Stimulated activated CD4-positive, alpha-beta T cell treated with anti-CD3 and anti-CD28 coated beads, Interleukin-1b, Interleukin-23, amount 100 ng/mL, for 48 hours (primary cell): ENCODE measurements at regions not wholly inside any gene's neighbourhood (a gene's known extent, or its start where the extent isn't known, plus 50 kb on each side); places are given as distances from the start of the nearest gene placed in this dataset.

Experiments used
- DNase-seq: peaks from one replicate; pipeline ENCODE4 v3.0.0-alpha.2; 2020

GRCh38 chr10:120960725-120961124 lies 109.6 kb downstream of the WDR11 start:
- no peak for DNase-seq

DNA sequence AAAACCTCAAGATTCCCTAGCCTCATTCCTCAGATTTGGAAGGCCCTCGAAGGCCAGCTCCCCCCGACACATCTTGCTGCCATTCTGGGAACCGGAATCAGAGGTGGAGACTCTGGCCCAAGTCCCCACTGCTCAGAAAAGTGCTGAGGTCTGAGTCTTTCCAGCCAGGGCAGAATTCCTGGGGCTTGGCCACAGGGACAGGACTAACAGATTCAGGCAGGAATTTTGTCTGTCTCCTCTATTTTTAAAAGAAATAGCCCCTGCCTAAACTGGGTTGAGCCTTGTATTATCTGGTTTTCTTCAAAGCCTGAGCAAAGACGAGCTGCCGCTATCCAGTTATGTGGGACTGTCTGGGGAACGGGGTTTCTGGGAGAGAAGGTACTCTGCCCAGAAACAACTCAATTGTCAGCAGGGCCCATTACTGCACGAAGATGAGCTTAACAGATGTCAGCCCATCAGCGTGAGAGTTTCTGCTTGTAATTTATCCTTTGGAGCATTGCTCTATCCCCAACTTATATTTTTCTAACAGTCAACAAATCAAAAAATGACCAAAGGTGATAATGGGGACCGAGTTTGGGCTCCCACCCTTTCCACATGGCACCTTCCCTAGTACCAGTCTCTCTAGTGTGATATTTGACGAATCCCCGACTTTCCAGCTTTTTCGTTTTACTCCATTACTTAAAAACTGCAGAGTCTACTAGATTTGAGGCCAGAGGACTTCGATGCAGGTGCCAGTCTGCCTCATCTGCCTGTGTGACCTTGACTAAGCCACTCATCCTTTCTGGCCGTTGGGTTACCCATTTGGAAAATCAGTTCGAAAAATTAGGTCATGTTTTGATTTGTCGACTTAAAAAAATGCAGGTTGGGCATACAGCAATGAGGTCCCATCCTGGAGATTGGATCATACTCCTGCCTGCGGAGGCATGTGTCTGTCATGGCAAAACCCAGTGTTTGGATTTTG lies 110.9 kb downstream of the WDR11 start:
- DNase-seq = no peak

DNA sequence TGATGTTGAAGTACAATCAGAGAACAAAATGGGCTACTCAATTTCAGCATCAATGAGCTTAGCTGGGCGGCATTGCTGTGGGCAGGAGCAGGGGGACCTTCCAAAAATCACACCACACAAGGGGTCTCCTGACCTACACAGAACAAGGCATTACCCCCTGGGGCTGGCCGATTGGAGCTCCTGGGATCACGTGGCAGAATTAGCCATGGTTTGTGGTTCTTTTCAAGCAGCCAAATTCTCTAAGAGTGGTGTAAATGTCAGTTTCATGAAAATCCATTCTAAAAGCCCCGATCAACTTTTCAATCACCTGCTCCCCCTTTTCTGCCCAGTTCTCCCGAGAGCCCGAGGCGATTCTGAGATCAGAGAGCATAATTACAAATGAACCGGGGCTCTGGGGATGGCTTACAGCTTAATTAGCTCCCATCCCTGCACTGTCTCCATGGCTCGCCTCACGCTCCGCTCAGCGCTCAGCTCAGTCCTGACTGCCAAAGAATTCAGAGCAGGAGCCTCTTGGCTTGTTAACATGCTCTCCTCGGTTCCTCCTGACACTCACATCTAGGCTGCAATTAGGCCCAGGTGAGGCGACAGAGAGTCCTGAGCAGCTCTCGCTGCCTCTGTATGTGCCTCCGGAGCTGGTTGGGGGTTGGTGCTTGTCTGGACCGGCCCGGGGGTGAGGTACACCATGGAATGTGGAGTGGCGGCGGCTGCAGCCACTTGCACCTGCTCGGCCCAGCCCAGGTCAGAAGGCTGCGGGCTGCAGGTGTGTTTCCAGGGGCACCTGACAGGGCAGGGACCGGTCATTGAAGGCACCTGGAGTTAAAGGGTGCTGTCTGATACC lies 111.8 kb downstream of the WDR11 start:
- DNase-seq = no peak

GRCh38 chr10:120963594-120964220 lies 112.5 kb downstream of the WDR11 start:
- no peak for DNase-seq

DNA sequence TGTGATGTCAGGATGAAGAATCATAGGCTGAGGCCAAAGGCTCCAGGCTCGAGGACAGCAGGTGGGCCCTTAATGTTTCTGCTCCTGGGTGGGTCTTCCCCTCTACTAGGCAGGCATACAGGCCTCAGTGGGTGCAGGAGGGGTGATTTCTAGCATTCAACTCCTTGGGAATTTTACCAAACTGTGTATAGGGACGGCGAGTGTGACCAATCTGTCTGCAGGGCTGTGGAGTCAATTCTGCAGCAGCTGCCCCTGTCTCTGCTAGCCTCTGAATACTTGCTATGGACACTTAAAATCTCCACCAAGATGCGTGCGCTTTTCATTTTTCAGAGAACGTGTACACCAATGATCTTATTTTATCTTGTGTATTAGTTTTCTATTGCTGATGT lies 115.5 kb downstream of the WDR11 start:
- DNase-seq = no peak

DNA sequence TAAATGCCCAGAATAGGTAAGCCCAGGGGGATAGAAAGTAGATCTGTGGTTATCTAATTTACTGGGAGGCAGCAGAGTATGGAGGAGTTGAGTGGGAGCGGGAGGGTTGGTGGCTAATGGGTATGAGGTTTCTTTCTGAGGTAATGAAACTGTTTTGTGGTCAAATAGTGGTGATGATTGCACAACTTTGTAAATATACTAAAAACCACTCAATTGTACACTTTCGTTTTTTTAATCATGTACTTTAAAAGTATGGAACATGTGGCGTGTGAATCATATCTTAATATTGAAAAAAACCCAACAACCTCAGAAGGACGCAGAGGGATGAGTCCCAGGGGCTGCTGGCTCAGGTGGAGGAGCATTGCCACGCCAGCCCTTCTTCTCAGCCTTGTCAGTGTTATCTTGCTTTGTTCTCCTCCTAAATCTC lies 118.1 kb downstream of the WDR11 start:
- DNase-seq = no peak

GRCh38 chr10:120970595-120971529 lies 119.7 kb downstream of the WDR11 start:
- no peak for DNase-seq

- DNase-seq = no peak
These were observed 120.5 kb downstream of the WDR11 start for GRCh38 chr10:120971671-120972070.

DNA sequence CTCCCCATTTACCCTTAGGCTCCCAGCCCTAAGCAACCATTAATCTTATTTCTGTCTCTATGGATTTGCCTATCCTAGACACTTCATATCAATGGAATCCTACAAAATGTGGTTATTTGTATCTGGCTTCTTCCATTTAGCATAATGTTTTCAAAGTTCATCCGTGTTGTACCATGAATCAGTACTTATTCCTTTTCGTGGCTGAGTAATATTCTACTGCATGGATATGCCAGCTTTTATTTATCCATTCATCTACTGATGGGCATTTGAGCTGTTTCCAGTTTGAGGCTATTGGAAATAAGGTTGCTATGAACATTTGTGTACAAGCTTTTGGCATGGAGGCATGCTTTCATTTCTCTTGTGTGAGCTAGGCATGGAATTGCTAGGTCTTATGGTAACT lies 121.1 kb downstream of the WDR11 start:
- DNase-seq = no peak

DNA sequence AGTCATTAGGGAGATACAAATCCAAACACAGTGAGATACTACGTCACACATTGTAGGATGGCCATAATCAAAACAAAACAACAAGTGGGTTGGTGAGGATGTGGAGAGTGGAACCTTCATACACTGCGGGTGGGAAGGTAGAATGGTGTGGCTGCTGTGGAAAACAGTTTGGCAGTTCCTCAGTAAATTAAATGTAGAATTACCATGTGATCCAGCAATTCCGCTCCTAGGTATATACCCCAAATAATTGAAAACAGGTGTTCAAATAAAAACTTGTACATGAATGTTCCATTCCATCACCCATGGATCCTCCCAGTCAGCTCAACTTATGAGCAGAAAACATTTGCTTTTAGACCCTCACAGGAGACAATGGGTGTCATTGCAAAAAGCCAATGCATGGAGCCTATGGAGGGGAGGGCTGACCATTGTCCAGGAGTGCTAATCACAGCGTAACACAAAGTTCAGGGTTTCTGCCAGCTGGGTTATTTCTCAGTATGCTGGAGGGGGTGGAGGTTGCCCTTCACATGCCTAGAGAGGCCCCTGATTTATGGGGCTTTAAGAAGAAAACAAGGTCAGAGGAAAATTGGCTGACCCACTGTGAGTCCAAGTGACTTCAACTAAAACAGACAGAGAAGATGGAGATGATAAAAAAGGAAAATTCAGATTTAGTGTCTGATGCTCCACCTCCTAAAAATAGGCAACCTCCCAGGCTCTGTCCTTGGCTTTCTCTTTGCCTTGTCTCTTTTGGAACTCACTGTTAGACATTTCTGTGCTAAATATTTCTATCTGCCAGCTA lies 124.1 kb downstream of the WDR11 start:
- DNase-seq = no peak

DNA sequence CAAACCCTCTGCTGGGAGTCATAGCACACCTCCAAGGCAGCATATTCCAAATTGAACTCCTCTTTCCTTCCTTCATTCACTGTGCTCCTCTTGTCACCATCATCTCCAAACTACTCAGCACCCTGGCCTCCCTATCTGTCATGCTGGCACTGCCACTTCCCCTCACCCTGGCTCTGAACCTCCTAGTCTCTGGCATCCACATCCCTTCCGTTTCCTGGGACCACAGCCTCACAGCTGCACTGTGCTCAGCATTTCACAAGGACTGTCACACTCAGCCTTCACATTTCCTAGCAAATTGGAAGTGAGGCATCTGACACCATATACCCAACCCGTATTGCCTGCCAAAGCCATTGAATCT lies 124.7 kb downstream of the WDR11 start:
- no peak for DNase-seq

DNA sequence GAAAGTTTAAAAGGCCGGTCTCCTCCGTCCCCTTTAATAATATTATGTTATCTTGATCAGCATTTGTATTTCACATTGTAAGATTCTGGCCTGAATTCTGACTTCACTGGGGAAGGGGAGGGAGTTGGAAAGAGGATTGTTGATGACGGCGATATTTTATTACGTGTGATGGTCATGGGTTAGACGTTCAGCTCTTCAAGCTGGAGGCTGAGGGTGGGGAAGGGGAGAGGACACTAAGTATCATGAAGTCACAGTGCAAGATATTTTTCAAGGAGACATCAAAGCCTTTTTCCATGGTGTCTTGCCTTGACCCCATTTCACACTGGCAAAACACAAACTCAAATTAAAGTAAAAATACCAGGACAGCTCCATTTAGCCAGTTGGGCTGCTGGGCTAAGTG lies 126.7 kb downstream of the WDR11 start:
- no peak for DNase-seq

GRCh38 chr10:120978589-120979252 lies 127.6 kb downstream of the WDR11 start:
- no peak for DNase-seq

DNA sequence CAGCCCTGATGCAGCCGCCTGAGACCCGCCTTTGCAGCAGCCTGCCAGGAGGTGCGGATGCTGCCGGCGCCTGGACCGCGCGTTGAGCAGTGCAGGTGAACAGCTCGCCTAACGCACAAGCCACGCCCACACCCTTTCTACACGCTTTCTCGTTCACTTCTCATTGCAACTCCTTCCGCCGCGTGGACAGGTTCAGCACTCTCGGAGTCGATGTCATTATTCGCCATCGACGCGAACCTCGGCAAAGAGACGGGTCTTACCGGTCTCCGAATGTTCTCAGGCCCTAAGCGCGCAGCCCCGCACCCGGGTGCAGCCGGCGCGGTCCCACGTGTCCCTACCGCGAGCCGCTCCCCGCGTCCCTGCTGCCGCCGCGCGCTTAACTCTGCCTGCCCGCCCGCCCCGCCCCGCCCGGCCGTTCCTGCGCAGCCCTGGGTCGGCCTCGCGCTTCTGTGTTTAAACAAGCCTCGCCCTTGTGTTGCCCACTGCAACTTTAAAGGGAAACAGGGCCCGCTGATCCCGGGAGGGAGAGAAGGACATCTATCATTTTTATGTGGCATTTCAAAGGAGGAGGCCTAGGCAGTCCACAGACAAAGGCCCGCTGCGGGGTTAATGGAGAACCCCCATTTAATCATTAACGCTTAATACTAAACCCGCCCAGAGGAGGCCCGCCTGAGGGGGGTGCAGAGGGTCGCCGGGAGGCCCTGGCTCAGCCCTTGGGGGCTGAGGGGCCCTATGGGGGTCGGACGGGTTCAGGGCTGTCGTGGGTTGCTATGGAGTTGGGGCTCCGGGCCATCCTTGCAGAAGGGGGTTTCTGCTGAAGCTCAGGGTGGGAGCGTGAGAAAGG lies 128.5 kb downstream of the WDR11 start:
- peak; percentile 16 for DNase-seq

GRCh38 chr10:120980279-120981255 lies 129.4 kb downstream of the WDR11 start:
- no peak for DNase-seq

DNA sequence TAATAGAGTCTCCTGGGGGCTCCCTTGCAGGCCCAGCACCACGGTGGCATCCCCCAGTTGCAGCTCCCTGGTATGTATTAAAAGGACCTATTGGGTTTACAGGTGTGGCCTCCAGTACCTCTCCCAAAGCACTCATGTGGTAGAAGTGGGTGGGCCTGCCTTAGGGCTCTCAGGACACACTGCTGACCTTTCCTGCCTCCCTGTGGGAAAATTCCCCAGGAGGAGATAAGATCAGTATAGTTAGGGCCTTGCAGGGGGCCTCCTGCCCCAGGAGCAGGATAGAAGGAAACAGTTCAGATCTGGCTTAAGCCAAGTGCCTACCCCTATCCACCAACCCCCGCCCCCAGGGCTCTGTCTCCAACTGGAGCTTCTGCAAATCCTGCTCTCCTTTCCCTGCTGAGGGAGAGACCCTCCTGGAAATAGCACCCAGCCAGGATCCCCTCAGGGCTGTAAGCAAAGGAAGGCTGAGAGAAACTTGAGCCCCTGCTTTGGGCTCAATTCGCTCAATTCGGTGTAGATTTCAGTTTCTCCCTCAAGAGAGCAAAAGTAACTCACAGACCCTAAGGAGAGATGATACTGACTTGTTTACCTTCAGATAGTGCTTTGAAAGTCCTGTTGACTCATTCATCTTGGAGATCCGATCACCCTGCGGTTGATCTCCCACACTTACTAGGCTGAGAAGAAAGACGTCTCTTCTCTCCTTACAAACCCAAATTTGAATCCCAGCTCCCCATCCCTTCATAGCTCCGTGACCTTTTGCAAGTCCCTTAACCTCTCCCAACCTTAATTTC lies 130.6 kb downstream of the WDR11 start:
- no peak for DNase-seq

- DNase-seq = no peak
These were observed 131.3 kb downstream of the WDR11 start for GRCh38 chr10:120982507-120982906.

DNA sequence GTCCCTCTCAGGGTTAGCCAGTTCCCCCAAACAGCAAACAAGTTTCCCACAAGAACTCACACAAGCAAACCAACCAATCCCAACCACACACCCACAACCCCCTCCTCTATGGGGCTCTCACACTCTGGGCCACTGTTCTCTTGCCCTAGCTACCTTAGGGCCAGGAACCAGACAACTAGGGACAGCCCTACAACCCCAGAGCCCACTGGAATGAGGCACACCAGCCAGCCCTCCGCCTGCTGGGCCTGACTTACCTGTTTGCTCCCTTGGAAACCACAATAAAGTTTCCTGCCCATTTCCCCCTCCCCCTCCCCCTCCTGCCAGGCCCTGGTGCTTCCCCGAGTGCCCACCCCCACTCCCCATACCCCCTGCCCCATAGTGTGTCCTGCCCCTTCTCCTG lies 132.6 kb downstream of the WDR11 start:
- DNase-seq = no peak
